Activated T-cell treated with anti-CD3 and anti-CD28 coated beads for 48 hours (primary cell): ENCODE measurements at regions not wholly inside any gene's neighbourhood (a gene's known extent, or its start where the extent isn't known, plus 50 kb on each side); places are given as distances from the start of the nearest gene placed in this dataset.
"Not testable (repeated sequence)": the region's sequence is repeated elsewhere in the genome, so short reads cannot be mapped to it uniquely, and the experiment has no call there.

Experiments used
- DNase-seq: peaks from one replicate; pipeline ENCODE4 v3.0.0-alpha.2; 2020; ENCODE audit warnings: low read depth

- no peak for DNase-seq
Observed at GRCh38 chr16:65365732-65366715, 244.2 kb upstream of the CDH11 start.

GRCh38 chr16:65356721-65357120 is 234.9 kb upstream of the CDH11 start:
- DNase-seq: not testable (repeated sequence)

- DNase-seq: no peak
Observed at GRCh38 chr16:65355706-65356105, 233.8 kb upstream of the CDH11 start.

GRCh38 chr16:65353183-65353582 is 231.3 kb upstream of the CDH11 start:
- no peak for DNase-seq

- no peak for DNase-seq
Observed at GRCh38 chr16:65349626-65350025, 227.8 kb upstream of the CDH11 start.

- DNase-seq: no peak
Observed at GRCh38 chr16:65343556-65343955, 221.7 kb upstream of the CDH11 start.

GRCh38 chr16:65342231-65342866 is 220.5 kb upstream of the CDH11 start:
- DNase-seq: no peak

GRCh38 chr16:65339062-65339461 is 217.2 kb upstream of the CDH11 start:
- no peak for DNase-seq

GRCh38 chr16:65336160-65336559 is 214.3 kb upstream of the CDH11 start:
- no peak for DNase-seq

GRCh38 chr16:65334081-65334480 is 212.2 kb upstream of the CDH11 start:
- no peak for DNase-seq

- no peak for DNase-seq
Observed at GRCh38 chr16:65333283-65333682, 211.4 kb upstream of the CDH11 start.

GRCh38 chr16:65327346-65327745 is 205.5 kb upstream of the CDH11 start:
- no peak for DNase-seq

- DNase-seq: no peak
Observed at GRCh38 chr16:65323655-65324237, 201.9 kb upstream of the CDH11 start.

GRCh38 chr16:65319621-65320231 is 197.9 kb upstream of the CDH11 start:
- no peak for DNase-seq

- no peak for DNase-seq
Observed at GRCh38 chr16:65318590-65319257, 196.9 kb upstream of the CDH11 start.

- DNase-seq: no peak
Observed at GRCh38 chr16:65318138-65318537, 196.3 kb upstream of the CDH11 start.

- no peak for DNase-seq
Observed at GRCh38 chr16:65316808-65317207, 194.9 kb upstream of the CDH11 start.

- no peak for DNase-seq
Observed at GRCh38 chr16:65315081-65315780, 193.4 kb upstream of the CDH11 start.

- no peak for DNase-seq
Observed at GRCh38 chr16:65314627-65315008, 192.8 kb upstream of the CDH11 start.

- DNase-seq: no peak
Observed at GRCh38 chr16:65313936-65314626, 192.2 kb upstream of the CDH11 start.

- DNase-seq: no peak
Observed at GRCh38 chr16:65312795-65313194, 190.9 kb upstream of the CDH11 start.
